ENCODE measurements at regions not wholly inside any gene's neighbourhood (a gene's known extent, or its start where the extent isn't known, plus 50 kb on each side); places are given as distances from the start of the nearest gene placed in this dataset.

- POLR2A ChIA-PET, result no interaction called here
- intact Hi-C loops (cut with micrococcal nuclease; ENCODE audit: unreplicated experiment), result no loop called here
- no peak for ATAC-seq
- no peak for DNase-seq (ENCODE audit: low read depth, low spot score)
- Histone ChIP-seq H3K27me3 (ENCODE audit: control insufficient read depth, insufficient read depth, low read length) (no peaks in the 10 kb centered on the region), H3K9me3 (ENCODE audit: control insufficient read depth, insufficient read depth, low read depth, low read length) (no peaks in the 10 kb centered on the region), H3K4me3 (ENCODE audit: low read depth in 2 of 2, low read length in 2 of 2) (no peak overlapping the region), H3K27ac (ENCODE audit: low read length) (no peak overlapping the region), H3K4me1 (ENCODE audit: control insufficient read depth, insufficient read depth, low read length) (no peaks in the 10 kb centered on the region), H3K36me3 (ENCODE audit: control insufficient read depth, insufficient read depth, low read length) (no peaks in the 10 kb centered on the region)
- TF ChIP-seq POLR2AphosphoS5 (IDR thresholded peaks at IDR 0.05; ENCODE audit: low read depth, low read length), result no peak
- no peak for TF ChIP-seq CTCF (IDR thresholded peaks at IDR 0.05)
- no peak for TF ChIP-seq REST (IDR thresholded peaks at IDR 0.05; ENCODE audit: insufficient read depth in 1 of 2, low read depth in 2 of 2, low read length in 1 of 2)
- TF ChIP-seq SIN3A (IDR thresholded peaks at IDR 0.05; ENCODE audit: borderline replicate concordance, insufficient read depth, low read depth, low read length), result no peak
- in situ Hi-C loops (cut with HindIII; ENCODE audit: low pct_unique_long_range_greater_than_20kb, low sequenced_read_pairs), result no loop called here
- no TSS peak for BruUV-seq (replicated peaks)
- CTCF ChIA-PET, result no interaction called here
Measured at GRCh38 chr20:52704553-52704952, 267.6 kb upstream of the TSHZ2 start.

GRCh38 chr20:52688345-52688744 lies 283.8 kb upstream of the TSHZ2 start:
- POLR2A ChIA-PET, result no interaction called here
- no peak for TF ChIP-seq REST (IDR thresholded peaks at IDR 0.05; ENCODE audit: insufficient read depth in 1 of 2, low read depth in 2 of 2, low read length in 1 of 2)
- no peak for TF ChIP-seq CTCF (IDR thresholded peaks at IDR 0.05)
- TF ChIP-seq POLR2AphosphoS5 (IDR thresholded peaks at IDR 0.05; ENCODE audit: low read depth, low read length), result no peak
- no peak for TF ChIP-seq SIN3A (IDR thresholded peaks at IDR 0.05; ENCODE audit: borderline replicate concordance, insufficient read depth, low read depth, low read length)
- no peak for TF ChIP-seq TCF7L2 (IDR thresholded peaks at IDR 0.05; ENCODE audit: low read depth, low read length)
- Histone ChIP-seq H3K4me3 (ENCODE audit: low read depth in 2 of 2, low read length in 2 of 2) (no peak overlapping the region), H3K4me1 (ENCODE audit: control insufficient read depth, insufficient read depth, low read length) (no peaks in the 10 kb centered on the region), H3K36me3 (ENCODE audit: control insufficient read depth, insufficient read depth, low read length) (no peaks in the 10 kb centered on the region), H3K9me3 (ENCODE audit: control insufficient read depth, insufficient read depth, low read depth, low read length) (no peaks in the 10 kb centered on the region), H3K27ac (ENCODE audit: low read length) (no peak overlapping the region), H3K27me3 (ENCODE audit: control insufficient read depth, insufficient read depth, low read length) (no peaks in the 10 kb centered on the region)
- CTCF ChIA-PET, result no interaction called here
- intact Hi-C loops (cut with micrococcal nuclease; ENCODE audit: unreplicated experiment) (no loop called here), in situ Hi-C loops (cut with HindIII; ENCODE audit: low pct_unique_long_range_greater_than_20kb, low sequenced_read_pairs) (no loop called here)
- no TSS peak for BruUV-seq (replicated peaks)
- no peak for ATAC-seq
- no peak for DNase-seq (ENCODE audit: low read depth, low spot score)
